ENCODE measurements at regions not wholly inside any gene's neighbourhood (a gene's known extent, or its start where the extent isn't known, plus 50 kb on each side); places are given as distances from the start of the nearest gene placed in this dataset.

DNA sequence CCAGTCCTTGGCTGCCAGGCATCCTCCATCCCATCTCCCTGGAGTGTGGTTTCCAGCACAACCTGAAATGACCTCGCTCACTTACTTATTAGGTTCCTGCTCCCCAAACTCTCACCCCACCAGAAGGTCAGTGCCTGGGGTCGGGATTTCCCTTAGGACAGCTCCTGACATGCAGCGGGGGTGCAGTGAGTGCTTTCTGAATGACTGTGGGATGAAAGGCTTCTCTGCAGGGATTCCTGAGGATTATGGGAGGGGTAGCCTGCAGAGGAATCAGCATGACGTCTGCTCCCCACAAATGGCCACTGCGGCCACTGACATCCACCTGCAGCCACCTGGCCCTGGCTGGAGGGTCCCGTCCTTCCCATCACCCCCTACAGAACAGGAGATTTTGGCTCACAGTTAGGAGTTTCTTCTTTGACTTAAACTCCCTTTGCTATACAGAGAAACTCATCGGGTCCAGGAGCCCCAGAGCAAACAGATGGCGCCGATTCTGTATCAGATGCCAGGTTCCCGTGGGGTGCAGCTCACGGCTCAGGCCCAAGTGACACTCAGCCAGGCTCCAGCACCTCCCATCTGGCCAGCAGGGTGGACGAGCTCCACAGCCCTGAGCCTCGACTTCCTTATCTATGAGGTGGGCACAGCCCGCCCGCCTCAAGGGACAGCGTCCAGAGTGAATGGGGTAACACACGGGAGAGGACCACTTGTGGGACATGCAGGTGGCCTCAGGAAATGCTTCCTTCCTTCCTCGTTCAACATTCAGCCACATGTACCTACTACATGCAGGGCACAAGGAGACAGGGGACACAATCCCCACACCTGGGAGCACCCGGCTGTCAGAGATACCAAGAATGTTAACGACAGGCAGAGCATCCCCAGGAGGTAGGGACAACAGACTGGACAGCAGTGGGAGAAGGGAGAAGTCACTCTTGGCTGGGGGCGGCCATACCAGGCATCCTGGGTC is 69.8 kb downstream of the RMI2 start:
- Histone ChIP-seq H3K27ac (ENCODE audit: low read depth in 1 of 2, low read length in 2 of 2) (no peak overlapping the region), H3K27me3 (ENCODE audit: control insufficient read depth in 4 of 4, insufficient read depth in 4 of 4, low read length in 3 of 4) (no peaks in the 10 kb centered on the region), H3K9ac (ENCODE audit: low read depth in 1 of 2, low read length in 2 of 2) (no peak overlapping the region), H3K4me1 (ENCODE audit: control insufficient read depth in 4 of 4, insufficient read depth in 4 of 4, low read length in 3 of 4) (no peaks in the 10 kb centered on the region), H3K9me3 (ENCODE audit: control insufficient read depth in 4 of 4, low read length in 3 of 4) (no peaks in the 10 kb centered on the region), H3K4me3 (ENCODE audit: low read depth in 1 of 3, low read length in 3 of 3) (no peak overlapping the region), H3K36me3 (ENCODE audit: control insufficient read depth in 4 of 4, insufficient read depth in 3 of 4, low read depth in 1 of 4, low read length in 3 of 4) (no peaks in the 10 kb centered on the region)
- no peak for DNase-seq (ENCODE audit: low spot score)
- 80% methylated on average over 21 of the region's 21 CpGs for WGBS
- TF ChIP-seq SP1 (IDR thresholded peaks at IDR 0.05) (no peak), NR2F2 (IDR thresholded peaks at IDR 0.05) (no peak), EGR1 (IDR thresholded peaks at IDR 0.05; ENCODE audit: low read depth in 2 of 2) (no peak), JUND (IDR thresholded peaks at IDR 0.05) (no peak)

- DNase-seq (ENCODE audit: low spot score): no peak
- 90% methylated on average over 16 of the region's 16 CpGs for WGBS
- Histone ChIP-seq H3K36me3 (ENCODE audit: control insufficient read depth in 4 of 4, insufficient read depth in 3 of 4, low read depth in 1 of 4, low read length in 3 of 4) (no peaks in the 10 kb centered on the region), H3K9ac (ENCODE audit: low read depth in 1 of 2, low read length in 2 of 2) (no peak overlapping the region), H3K27ac (ENCODE audit: low read depth in 1 of 2, low read length in 2 of 2) (no peak overlapping the region), H3K9me3 (ENCODE audit: control insufficient read depth in 4 of 4, low read length in 3 of 4) (no peaks in the 10 kb centered on the region), H3K4me1 (ENCODE audit: control insufficient read depth in 4 of 4, insufficient read depth in 4 of 4, low read length in 3 of 4) (no peaks in the 10 kb centered on the region), H3K4me3 (ENCODE audit: low read depth in 1 of 3, low read length in 3 of 3) (no peak overlapping the region), H3K27me3 (ENCODE audit: control insufficient read depth in 4 of 4, insufficient read depth in 4 of 4, low read length in 3 of 4) (no peaks in the 10 kb centered on the region)
- no peak for TF ChIP-seq RAD21 (IDR thresholded peaks at IDR 0.05)
- TF ChIP-seq, protein P1, sequence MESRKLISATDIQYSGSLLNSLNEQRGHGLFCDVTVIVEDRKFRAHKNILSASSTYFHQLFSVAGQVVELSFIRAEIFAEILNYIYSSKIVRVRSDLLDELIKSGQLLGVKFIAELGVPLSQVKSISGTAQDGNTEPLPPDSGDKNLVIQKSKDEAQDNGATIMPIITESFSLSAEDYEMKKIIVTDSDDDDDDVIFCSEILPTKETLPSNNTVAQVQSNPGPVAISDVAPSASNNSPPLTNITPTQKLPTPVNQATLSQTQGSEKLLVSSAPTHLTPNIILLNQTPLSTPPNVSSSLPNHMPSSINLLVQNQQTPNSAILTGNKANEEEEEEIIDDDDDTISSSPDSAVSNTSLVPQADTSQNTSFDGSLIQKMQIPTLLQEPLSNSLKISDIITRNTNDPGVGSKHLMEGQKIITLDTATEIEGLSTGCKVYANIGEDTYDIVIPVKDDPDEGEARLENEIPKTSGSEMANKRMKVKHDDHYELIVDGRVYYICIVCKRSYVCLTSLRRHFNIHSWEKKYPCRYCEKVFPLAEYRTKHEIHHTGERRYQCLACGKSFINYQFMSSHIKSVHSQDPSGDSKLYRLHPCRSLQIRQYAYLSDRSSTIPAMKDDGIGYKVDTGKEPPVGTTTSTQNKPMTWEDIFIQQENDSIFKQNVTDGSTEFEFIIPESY (IDR thresholded peaks at IDR 0.05): no peak
Measured at GRCh38 chr16:11416228-11417001, 71.2 kb downstream of the RMI2 start.

- DNase-seq (ENCODE audit: low spot score): no peak
- no peak for TF ChIP-seq HNF4G (IDR thresholded peaks at IDR 0.05)
- TF ChIP-seq, protein P2, sequence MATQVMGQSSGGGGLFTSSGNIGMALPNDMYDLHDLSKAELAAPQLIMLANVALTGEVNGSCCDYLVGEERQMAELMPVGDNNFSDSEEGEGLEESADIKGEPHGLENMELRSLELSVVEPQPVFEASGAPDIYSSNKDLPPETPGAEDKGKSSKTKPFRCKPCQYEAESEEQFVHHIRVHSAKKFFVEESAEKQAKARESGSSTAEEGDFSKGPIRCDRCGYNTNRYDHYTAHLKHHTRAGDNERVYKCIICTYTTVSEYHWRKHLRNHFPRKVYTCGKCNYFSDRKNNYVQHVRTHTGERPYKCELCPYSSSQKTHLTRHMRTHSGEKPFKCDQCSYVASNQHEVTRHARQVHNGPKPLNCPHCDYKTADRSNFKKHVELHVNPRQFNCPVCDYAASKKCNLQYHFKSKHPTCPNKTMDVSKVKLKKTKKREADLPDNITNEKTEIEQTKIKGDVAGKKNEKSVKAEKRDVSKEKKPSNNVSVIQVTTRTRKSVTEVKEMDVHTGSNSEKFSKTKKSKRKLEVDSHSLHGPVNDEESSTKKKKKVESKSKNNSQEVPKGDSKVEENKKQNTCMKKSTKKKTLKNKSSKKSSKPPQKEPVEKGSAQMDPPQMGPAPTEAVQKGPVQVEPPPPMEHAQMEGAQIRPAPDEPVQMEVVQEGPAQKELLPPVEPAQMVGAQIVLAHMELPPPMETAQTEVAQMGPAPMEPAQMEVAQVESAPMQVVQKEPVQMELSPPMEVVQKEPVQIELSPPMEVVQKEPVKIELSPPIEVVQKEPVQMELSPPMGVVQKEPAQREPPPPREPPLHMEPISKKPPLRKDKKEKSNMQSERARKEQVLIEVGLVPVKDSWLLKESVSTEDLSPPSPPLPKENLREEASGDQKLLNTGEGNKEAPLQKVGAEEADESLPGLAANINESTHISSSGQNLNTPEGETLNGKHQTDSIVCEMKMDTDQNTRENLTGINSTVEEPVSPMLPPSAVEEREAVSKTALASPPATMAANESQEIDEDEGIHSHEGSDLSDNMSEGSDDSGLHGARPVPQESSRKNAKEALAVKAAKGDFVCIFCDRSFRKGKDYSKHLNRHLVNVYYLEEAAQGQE (IDR thresholded peaks at IDR 0.05): no peak
- no peak for TF ChIP-seq NR2F2 (IDR thresholded peaks at IDR 0.05)
- no peak for TF ChIP-seq RAD21 (IDR thresholded peaks at IDR 0.05)
- TF ChIP-seq CTCF (IDR thresholded peaks at IDR 0.05; ENCODE audit: low read depth, low read length, missing input control): no peak
- no peak for TF ChIP-seq TAF1 (conservative IDR thresholded peaks at IDR 0.05)
- TF ChIP-seq YY1 (IDR thresholded peaks at IDR 0.05): no peak
- no peak for TF ChIP-seq JUND (IDR thresholded peaks at IDR 0.05)
- TF ChIP-seq FOXA1 (IDR thresholded peaks at IDR 0.05): no peak
- TF ChIP-seq FOXA2 (IDR thresholded peaks at IDR 0.05): no peak
- TF ChIP-seq, protein P1 (IDR thresholded peaks at IDR 0.05): no peak
- no peak for TF ChIP-seq EGR1 (IDR thresholded peaks at IDR 0.05; ENCODE audit: low read depth in 2 of 2)
- TF ChIP-seq, protein P3, sequence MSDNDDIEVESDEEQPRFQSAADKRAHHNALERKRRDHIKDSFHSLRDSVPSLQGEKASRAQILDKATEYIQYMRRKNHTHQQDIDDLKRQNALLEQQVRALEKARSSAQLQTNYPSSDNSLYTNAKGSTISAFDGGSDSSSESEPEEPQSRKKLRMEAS (IDR thresholded peaks at IDR 0.05): no peak
- H3K4me3 ChIP-seq (ENCODE audit: low read depth in 1 of 3, low read length in 3 of 3): no peak overlapping the region
- H3K36me3 ChIP-seq (ENCODE audit: control insufficient read depth in 4 of 4, insufficient read depth in 3 of 4, low read depth in 1 of 4, low read length in 3 of 4): no peaks in the 10 kb centered on the region
- no peaks in the 10 kb centered on the region for H3K9me3 ChIP-seq (ENCODE audit: control insufficient read depth in 4 of 4, low read length in 3 of 4)
- no peak overlapping the region for H3K9ac ChIP-seq (ENCODE audit: low read depth in 1 of 2, low read length in 2 of 2)
- WGBS: 89% methylated on average over 10 of the region's 10 CpGs
- no peak overlapping the region for H3K27ac ChIP-seq (ENCODE audit: low read depth in 1 of 2, low read length in 2 of 2)
- no peaks in the 10 kb centered on the region for H3K27me3 ChIP-seq (ENCODE audit: control insufficient read depth in 4 of 4, insufficient read depth in 4 of 4, low read length in 3 of 4)
- H3K4me1 ChIP-seq (ENCODE audit: control insufficient read depth in 4 of 4, insufficient read depth in 4 of 4, low read length in 3 of 4): no peaks in the 10 kb centered on the region
Measured at GRCh38 chr16:11417487-11417886, 72.2 kb downstream of the RMI2 start.

Data from liver (tissue), 8 donors.